ENCODE measurements at regions not wholly inside any gene's neighbourhood (a gene's known extent, or its start where the extent isn't known, plus 50 kb on each side); places are given as distances from the start of the nearest gene placed in this dataset.
"Not testable (repeated sequence)": the region's sequence is repeated elsewhere in the genome, so short reads cannot be mapped to it uniquely, and the experiment has no call there.

GRCh38 chr14:57150449-57150848 is 118.3 kb downstream of the EXOC5 start:
- no peak overlapping the region for H3K4me3 ChIP-seq (ENCODE audit: low read depth, low read length)
- TF ChIP-seq CTCF (IDR thresholded peaks at IDR 0.05; ENCODE audit: borderline replicate concordance, insufficient read depth, low read depth, low read length), result no peak

GRCh38 chr14:57139173-57139572 is 129.5 kb downstream of the EXOC5 start:
- no peak for TF ChIP-seq CTCF (IDR thresholded peaks at IDR 0.05; ENCODE audit: borderline replicate concordance, insufficient read depth, low read depth, low read length)
- H3K4me3 ChIP-seq (ENCODE audit: low read depth, low read length), result no peak overlapping the region

GRCh38 chr14:57136669-57137328 is 131.9 kb downstream of the EXOC5 start:
- no peak for TF ChIP-seq CTCF (IDR thresholded peaks at IDR 0.05; ENCODE audit: borderline replicate concordance, insufficient read depth, low read depth, low read length)
- no peak overlapping the region for H3K4me3 ChIP-seq (ENCODE audit: low read depth, low read length)

- not testable (repeated sequence) for H3K4me3 ChIP-seq (ENCODE audit: low read depth, low read length)
Observed at GRCh38 chr14:57127809-57128208, 140.9 kb downstream of the EXOC5 start.

GRCh38 chr14:57122129-57122528 is 146.6 kb downstream of the EXOC5 start:
- H3K4me3 ChIP-seq (ENCODE audit: low read depth, low read length), result no peak overlapping the region
- no peak for TF ChIP-seq CTCF (IDR thresholded peaks at IDR 0.05; ENCODE audit: borderline replicate concordance, insufficient read depth, low read depth, low read length)

- H3K4me3 ChIP-seq (ENCODE audit: low read depth, low read length), result not testable (repeated sequence)
Observed at GRCh38 chr14:57112072-57112807, 156.5 kb downstream of the EXOC5 start.

- not testable (repeated sequence) for H3K4me3 ChIP-seq (ENCODE audit: low read depth, low read length)
Observed at GRCh38 chr14:57110411-57110810, 158.3 kb downstream of the EXOC5 start.

- no peak for TF ChIP-seq CTCF (IDR thresholded peaks at IDR 0.05; ENCODE audit: borderline replicate concordance, insufficient read depth, low read depth, low read length)
- H3K4me3 ChIP-seq (ENCODE audit: low read depth, low read length), result no peak overlapping the region
Observed at GRCh38 chr14:57091030-57091608, 177.6 kb downstream of the EXOC5 start.

Data from GM12875 (cell line).